Adrenal gland (tissue), 5 donors: ENCODE measurements at regions not wholly inside any gene's neighbourhood (a gene's known extent, or its start where the extent isn't known, plus 50 kb on each side); places are given as distances from the start of the nearest gene placed in this dataset.

Source experiments
- POLR2A ChIP-seq, 2 donors: fragments of 450-650 bp; IDR thresholded peaks; one replicate each; pipeline ENCODE4 v1.6.1; 2017; ENCODE audit warnings: antibody characterized with exemption in 2 of 2, mild to moderate bottlenecking in 2 of 2, moderate library complexity in 1 of 2
- TF ChIP-seq, protein P1 (sequence below), 6 experiments: fragments of 450-650 bp in 4 of 6; fragments of 200-600 bp in 2 of 6; sonication (generic) in 1 of 6; IDR thresholded peaks; 1 replicate in 5 of 6; 2 replicates in 1 of 6; pipeline versions ENCODE4 v1.5.1 to v1.8.0; 2016 to 2021; ENCODE audit warnings: antibody characterized with exemption in 6 of 6, mild to moderate bottlenecking in 2 of 6, moderate library complexity in 1 of 6
- donor health status: DM: no; HTN: no; CAD: no.

DNA sequence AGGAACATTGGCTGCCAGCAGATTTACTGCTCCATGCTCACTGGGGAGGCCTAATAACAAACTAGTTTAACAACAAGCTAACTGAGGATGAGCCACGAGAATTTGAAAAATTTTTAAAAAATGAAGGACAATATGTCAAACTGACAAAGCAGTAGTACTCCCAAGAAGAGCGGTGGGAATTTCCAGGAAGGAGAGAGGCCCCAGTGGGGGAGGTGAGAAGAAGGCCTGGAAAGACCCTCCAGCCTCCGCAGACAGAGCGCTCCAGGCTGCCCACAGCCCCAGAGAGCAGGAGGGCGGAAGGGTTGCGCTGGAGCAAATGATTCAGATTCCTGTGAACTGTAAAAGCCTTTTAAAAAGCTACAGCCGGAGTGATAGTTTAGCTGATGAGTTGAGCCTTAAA lies 78.5 kb downstream of the SIPA1L2 start:
- TF ChIP-seq POLR2A (IDR thresholded peaks at IDR 0.05) = no peak
- TF ChIP-seq, protein P1, sequence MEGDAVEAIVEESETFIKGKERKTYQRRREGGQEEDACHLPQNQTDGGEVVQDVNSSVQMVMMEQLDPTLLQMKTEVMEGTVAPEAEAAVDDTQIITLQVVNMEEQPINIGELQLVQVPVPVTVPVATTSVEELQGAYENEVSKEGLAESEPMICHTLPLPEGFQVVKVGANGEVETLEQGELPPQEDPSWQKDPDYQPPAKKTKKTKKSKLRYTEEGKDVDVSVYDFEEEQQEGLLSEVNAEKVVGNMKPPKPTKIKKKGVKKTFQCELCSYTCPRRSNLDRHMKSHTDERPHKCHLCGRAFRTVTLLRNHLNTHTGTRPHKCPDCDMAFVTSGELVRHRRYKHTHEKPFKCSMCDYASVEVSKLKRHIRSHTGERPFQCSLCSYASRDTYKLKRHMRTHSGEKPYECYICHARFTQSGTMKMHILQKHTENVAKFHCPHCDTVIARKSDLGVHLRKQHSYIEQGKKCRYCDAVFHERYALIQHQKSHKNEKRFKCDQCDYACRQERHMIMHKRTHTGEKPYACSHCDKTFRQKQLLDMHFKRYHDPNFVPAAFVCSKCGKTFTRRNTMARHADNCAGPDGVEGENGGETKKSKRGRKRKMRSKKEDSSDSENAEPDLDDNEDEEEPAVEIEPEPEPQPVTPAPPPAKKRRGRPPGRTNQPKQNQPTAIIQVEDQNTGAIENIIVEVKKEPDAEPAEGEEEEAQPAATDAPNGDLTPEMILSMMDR (IDR thresholded peaks at IDR 0.05) = no peak
